HG03378 (cell line): ENCODE measurements at regions not wholly inside any gene's neighbourhood (a gene's known extent, or its start where the extent isn't known, plus 50 kb on each side); places are given as distances from the start of the nearest gene placed in this dataset.

Source experiments
- ATAC-seq: cut with Tn5 transposase; IDR thresholded peaks from one replicate; pipeline ENCODE4 v1.9.1; 2021; ENCODE audit warnings: mild to moderate bottlenecking, moderate library complexity; ENCODE audit not compliant: unreplicated experiment

DNA sequence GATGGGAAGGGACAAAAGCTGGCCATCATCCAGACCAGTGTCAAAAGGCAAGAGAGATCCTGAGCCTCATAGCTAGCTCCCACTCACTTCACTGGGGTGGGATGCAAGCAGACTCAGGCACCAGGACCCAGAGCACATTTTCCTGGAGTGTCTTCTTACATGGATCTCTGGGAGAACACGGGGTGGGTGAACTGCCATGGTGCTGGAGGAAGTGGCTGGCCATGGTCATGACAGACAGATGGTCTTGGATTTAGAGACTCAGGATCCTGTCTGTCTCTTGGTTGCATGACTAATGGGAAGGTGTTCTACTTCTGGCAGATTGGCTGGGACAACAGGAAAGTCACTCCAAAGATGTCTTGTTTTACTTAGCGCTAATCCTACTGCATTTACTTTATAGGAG, 311.5 kb downstream of the ATP23 start:
- no peak for ATAC-seq

DNA sequence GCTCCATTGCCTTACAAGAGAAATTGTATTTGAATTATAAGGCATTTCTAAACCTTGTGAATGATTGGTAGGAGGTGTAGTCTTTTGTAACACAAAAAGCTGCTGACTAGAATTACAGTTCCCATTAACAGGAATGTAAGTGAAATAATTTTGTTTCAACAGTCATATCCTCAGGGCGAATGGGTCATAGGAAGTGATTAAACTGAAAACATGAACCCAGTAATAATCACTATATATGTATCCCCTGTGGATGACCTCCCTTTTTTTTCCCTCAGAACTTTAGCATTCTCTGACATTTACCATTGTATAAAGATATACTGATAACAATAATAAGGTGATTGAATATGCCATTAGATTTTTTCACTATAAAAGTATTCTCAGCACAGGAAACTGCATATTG, 312.3 kb downstream of the ATP23 start:
- ATAC-seq, result no peak

DNA sequence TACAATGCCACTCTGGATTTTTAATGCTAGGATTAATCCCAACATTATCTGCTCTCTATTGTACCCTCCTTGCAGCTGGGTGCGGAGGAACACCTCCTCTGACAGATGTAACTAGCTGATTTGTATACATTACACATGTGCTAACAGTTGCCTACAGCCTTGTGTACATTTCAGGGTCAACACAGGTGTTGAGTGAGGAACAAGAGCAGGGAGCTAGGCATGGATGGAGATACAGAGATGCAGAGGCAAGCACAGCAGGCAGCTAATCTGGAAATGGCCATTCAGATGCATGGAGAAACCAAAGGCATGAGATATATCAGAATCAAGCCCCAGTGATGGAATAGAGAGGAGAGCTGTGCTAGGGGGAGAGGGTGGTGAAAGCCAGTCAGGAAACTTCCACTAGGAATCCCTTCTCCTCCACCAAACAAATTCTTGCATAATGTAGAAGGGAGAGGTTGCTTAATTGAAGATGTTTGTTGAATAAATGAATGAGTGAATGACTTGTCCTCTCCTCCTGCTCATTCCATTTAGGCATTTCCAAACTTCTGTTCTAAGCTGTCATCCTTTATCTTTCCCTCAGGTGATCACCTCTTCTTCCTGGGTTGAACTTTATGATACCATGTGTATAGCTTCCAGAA, 313.2 kb downstream of the ATP23 start:
- ATAC-seq, result no peak

DNA sequence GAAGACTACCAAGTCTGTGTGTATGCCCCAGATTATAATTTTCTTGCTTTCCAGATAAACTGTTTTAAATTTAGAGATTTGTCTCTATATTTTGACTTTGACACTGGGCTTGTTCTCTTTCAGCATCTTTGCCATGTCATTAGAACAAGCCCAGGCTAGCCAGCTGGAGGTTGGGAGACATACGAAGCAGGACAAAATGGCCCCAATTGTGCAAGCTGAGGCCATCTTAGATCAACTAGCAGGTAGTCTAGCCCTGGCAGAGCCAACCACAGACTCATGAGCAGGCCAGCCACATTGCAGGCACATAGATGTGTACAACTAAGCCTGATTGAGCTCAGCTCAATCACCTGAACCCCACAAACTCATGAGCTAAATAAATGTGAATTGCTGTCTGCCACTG, 321.4 kb downstream of the ATP23 start:
- ATAC-seq, result no peak

DNA sequence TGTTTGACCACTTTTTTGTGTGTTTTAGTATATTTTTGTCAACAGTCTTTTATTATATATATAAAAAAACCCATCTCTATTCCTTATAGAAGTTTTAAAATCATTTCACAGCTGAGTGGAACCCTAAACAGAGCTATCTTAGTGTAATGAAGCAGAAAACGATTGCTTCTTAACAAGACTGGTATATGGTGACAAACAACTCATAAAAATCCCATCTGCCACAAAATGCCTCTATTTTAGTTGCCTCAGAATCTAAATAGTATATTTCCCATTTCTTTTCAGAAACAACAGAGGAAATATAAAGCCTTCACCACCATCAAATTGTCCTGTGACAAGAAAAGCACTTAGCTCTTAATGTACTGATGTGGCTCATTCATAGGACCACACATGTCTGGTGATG, 322.4 kb downstream of the ATP23 start:
- ATAC-seq, result no peak

DNA sequence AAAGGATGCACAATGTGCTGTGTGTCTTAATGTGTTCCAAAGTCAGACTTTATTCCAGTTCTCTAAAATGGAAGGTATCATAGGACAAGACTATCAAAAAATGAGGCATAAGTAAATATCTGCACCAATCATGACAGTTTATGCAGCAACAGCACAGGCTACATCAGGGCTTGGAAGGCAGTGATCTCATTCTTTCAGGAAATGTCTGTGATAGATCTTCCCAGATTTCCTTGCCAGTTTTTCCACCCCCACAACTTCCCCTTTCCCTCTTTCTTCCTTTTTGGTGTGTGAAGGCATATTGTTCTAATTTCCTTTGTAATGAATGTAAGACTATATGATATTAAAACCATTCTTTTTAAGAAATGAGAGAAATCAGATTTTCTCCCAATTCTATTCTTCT, 326.7 kb downstream of the ATP23 start:
- ATAC-seq, result no peak

DNA sequence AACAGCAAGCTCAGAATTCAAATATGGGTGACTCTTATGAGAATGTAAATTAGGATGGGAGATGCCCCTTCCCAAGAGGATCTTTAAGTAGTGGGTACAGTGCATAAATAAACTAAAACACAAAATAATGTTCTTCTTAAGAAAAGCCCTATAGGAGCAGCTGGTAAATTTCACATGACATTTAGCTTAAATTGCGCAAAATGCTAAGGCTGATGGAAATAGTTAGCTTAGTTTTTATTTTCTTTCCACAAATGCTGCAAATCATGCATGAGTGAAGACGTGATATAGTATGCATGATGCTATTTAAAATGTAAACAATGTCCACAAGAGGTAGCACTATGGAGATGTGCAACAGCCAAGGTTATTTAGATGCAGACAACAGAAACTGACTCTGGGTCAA, 328.1 kb downstream of the ATP23 start:
- ATAC-seq, result no peak

DNA sequence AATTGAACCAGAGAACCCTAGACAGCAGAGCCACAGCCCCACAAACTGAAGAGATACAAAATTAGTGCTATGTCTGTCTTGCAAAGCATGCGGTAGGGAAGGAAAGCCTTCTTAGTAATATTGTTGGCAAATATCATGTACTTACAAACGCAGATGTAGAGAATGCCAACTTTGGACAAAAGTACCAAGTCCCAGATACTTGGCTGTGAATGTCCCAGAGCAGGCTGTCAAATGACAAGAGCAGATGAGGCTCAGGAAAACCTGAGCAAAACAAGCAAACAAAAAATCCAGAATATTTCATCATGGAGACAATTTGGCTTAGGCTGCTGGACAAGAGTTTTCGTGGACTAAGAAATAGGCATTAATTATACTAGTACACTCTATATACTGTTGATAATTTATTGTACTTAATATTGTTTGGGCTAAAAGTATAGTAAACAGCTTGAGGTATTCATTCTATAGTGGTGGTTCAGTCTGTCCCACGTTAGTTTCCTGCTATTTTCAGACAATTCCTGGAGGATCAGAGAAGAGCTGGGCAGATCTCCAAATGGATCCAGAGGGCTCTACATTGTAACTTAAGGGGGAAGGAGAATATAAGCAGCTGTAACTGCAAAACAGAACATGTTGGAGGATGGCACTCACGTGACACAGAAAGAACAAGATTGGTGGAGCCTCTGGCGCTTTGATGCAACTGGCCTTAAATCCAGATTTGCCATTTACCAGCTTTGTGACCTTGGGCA, 329.8 kb downstream of the ATP23 start:
- no peak for ATAC-seq

DNA sequence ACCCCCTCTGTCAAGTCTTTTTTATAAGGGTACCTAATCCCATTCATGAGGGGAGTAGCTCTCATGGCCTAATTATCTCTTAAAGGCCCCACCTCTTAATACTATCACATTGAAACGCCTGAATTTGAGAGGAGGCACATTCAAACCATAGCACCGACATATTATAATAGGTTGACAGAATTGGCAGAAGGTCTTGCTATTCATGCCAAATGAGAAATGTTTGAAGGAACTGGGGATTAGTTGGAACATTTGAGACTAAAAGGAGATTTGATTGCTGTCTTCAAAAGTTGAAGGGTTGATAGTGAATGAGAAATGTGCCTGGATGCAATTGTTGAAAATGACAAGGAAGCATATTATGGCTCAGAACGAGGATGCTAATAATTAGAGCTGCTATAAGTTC, 331.1 kb downstream of the ATP23 start:
- ATAC-seq, result no peak

DNA sequence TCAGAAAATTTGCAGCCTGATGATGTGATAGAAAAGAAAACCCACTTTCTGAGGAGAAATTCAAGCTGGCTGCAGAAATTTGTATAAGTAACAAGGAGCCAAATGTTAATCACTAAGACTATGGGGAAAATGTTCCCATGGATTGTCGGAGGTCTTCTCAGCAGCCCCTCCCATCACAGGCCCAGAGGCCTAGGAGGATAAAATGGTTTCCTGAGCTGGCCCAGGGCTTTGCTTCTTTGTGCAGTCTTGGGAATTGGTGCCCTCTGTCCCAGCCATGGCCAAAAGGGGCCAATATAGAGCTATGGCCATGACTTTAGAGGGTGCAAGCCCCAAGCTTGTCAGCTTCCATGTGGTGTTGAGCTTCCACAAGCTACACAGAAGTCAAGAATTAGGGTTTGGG, 335.9 kb downstream of the ATP23 start:
- ATAC-seq, result no peak

DNA sequence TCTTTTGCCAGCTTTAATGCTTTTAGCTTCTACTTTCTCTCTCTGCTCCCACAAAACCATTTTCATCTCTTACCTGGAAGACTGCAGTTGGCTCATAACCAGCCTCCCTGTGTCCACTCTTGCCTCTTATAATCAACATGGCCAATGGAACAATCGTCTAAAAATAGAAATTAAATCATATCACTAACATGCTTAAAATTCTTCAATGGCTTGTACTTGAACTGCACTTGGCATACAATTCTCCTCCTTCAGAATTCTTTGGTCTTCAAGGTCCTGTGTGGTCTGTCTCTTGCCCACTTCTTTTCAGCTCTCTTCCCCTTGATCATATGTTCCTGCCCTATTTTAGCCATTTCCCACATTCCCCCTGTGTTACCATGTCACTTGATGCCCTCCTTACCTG, 342.2 kb downstream of the ATP23 start:
- ATAC-seq, result no peak

DNA sequence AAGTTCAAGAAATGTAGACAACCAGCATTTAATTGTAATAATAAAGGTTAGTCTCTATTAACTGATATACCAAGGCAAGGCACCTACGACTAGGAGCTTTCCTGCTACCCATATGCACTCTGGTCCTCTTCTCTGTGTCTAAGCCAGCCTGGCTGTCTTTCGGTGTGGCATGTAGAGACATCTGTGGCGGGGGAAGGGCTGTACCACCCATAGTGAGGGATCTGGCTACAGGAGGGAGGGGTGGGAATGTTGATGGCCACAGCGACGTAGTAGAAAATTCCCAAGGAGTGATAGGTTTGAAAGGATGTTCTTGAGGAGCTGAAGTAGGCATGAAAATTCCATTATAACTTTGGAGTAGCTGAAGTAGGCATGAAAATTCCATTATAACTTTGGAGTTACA, 344.2 kb downstream of the ATP23 start:
- no peak for ATAC-seq

DNA sequence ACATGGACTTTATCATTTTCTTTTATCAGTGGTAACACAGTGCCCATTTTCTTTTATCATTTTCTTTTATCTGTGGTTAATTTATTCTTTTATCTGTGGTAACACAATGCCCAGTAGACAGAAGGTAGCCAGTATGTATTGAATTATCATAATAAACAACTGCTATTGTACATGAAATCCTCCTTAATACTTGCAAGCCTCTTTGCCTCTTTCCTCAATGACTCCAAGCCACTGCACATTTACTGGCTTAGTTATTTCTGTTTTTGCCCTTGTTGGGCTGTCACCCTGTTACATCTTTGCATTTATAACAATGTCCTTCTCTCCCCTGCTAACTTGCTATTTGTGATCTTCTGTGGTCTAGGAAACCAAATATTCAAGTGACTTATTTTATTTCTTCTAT, 345.0 kb downstream of the ATP23 start:
- no peak for ATAC-seq

DNA sequence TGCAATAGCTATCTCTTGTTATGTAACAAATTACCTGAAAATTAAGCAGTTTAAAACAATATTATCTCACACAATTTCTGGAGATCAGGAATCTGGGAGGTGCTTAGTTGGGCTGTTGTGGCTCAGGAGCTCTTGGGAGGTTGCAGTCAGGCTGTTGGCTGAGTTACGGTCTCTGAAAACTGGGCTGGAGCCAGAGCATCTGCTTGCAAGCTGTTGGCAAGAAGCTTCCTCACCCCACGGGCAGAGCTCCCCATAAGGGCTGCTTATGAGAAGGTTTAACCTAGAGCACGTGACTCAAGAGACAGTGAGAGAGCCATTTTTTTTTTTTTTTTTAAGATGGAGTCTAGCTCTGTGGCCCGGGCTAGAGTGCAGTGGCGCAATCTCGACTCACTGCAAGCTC, 346.8 kb downstream of the ATP23 start:
- ATAC-seq, result no peak

DNA sequence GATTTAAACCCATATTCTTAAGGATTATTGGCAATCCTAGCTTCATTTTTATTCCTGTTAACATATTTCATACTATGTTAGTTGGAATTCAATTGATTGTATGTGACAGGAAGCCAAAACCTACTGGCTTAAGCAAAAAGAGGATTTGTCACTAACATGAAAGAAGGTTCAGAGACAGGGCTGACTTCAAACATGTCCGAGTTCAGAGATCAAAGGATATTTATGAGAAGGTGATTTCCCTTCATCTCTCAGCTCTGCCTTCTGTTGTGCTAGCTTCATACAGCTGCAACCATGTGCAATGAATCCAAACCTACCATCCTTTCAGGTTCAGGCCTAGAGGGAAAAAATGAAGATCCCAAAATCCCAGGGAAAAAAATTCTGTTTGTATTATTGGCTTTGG, 349.7 kb downstream of the ATP23 start:
- peak; percentile 53 for ATAC-seq

DNA sequence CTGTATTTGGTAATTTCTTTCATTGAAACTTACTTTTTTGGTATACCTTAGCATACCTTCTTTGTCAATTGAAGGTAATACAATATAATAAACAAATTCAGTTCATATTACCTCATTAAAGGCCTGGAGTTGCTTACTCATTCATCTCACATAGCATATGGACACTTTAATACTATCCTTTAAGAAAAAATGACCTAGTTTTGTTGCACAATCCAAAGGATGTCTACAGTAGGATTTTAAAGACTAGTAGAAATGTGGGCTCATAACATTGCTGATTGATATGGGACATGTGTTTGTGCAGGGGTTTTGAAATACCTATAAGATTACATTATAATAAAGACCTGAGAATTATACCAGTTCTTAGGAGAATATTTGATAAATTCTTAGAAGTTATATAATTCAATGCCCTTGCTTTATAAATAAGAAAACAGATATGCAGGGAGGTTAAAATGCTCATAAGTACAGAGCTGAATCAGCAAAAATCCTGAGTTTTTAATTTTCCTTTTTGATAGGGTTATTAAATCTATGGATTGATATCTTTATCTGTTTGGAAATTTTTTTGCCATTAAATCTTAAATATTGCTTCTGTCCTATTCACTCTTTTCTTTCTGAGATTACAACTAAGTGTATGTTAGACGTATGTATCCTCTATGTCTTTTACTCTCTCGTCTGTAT, 352.1 kb downstream of the ATP23 start:
- ATAC-seq, result no peak

DNA sequence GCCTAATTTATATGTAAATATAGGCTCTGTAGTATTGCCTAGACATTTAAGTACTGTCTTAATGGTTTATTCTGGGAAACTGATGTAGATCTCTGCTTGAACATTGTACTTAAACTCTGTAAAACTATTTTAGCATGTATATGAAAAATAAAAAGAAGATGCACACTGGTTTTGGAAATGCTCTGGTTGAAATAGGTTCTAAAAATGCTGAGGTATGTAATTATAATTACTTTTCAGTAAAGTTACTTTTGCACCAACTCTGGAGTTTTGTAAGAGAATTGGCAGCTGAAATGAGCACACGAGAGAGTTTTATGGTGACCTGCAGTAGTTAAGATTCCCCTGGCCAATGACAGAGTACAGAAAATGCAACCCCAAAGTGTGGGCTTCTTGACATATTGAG, 353.9 kb downstream of the ATP23 start:
- ATAC-seq, result no peak

DNA sequence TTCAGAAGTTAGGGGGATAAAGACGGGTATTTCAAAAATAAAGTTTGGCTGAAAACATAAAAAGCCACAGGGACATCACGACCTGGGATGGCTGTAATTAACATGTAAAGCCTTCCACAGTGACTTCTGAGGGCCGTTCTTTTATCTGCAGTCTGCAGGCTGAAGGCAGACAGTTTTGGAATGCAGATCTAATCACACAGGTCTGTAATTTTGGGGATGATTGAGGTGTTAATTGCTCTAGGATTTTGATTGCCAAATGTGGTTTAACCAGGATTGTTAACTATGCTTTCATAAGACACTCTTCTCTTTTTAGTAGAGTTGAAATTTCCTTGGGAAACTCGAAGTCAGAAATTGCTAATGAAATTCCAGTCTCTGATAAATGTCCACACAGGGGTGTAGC, 355.5 kb downstream of the ATP23 start:
- no peak for ATAC-seq

DNA sequence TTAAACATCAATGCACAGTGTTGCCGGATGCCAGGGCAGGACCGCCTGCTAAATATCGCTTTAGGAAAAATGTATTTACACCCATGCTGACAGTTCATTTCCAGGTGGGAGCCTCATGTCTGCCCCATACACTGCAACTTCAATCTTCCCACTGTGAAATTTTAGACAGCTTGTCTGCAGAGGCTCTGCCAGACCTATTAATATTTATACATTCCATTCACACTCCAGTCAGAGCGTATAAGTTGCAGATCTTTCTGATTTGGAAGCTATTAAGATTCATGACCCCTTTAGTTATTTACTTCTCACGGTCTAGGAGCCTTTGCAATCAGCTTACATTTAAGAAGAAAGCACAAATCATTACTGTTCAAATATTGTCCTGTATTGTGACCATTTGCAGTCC, 357.4 kb downstream of the ATP23 start:
- no peak for ATAC-seq

DNA sequence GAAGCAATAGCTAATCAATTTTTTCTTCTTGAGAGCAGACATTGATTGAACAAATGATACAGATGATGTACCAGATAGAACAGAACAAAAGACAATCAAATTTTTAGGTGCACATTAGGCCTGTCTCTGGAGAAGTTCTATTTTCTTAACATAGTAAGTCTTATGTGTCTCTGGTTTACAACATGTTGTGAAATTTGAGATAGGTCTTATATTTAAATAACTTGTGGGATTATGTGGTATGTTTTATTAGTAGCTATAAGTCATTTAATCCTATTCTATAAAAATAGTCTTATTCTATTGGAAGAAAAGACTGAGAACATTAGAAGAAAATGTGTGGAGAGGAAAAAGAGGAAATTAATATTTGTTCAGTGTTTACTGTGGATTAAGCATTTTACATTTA, 358.0 kb downstream of the ATP23 start:
- no peak for ATAC-seq

DNA sequence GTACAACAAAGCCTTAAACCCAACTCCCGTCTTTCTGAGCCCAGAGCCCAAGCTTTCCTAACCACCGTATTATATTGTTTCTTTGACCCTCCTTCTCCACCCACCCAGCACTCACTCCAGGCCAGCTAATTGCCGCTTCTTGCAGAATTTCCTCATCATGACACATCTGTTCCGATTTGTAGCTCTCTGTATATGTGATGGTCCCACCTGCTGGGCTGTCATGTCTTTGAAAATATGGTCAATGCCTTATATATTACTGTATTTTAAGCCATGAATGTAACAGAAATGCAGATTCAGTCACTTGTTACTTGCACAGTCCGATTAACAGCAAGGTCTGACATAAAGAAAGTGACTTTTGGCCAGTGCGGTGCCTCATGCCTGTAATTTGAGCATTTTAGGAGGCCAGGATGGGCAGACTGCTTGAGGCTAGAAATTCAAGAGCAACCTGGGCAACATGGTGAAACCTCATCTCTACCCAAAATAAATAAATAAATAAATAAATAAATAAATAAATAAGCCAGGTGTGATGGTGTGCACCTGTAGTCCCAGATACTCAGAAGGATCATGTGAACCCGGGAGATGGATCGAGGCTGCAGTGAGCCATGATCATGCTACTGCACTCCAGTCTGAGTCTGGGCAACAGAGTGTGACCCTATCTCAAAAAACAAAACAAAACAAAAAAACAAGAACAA, 359.8 kb downstream of the ATP23 start:
- ATAC-seq, result no peak

DNA sequence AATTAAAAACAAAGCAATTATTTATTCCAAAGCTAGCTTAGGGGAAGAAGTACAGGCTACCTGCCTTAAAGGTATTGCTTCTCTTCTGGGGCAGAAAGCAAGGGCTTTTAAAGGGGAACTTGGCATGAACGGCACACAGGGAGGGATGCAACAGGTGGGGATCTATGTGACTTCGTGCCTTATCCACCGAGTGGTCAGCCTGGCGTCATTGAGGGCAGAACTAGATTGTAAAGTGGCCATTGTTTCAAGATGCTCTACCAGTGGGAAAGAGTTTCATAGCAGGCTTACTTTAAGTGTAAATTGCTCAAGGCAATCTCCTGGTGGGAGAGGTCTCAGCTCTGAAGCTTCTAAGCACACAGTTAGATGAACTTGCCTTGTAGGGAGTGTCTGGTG, 360.4 kb downstream of the ATP23 start:
- ATAC-seq, result no peak
